H54 (cell line): ENCODE measurements at regions not wholly inside any gene's neighbourhood (a gene's known extent, or its start where the extent isn't known, plus 50 kb on each side); places are given as distances from the start of the nearest gene placed in this dataset.
"Not testable (repeated sequence)": the region's sequence is repeated elsewhere in the genome, so short reads cannot be mapped to it uniquely, and the experiment has no call there.

Source experiments
- DNase-seq: peaks from one replicate; pipeline ENCODE4 v3.0.0; 2011; ENCODE audit warnings: low spot score, mixed read lengths; ENCODE audit not compliant: insufficient read length
- FAIRE-seq: peaks from 3 replicates; lab custom pipeline; 2011; peaks lifted over from hg19 to GRCh38; lab: Jason Lieb, UNC
- POLR2A ChIP-seq: IDR thresholded peaks from 2 replicates; pipeline ENCODE4 v1.6.1; 2011; ENCODE audit warnings: low read depth, mild to moderate bottlenecking, low read length

GRCh38 chr11:109522116-109522755 lies 100.2 kb downstream of the C11orf87 start:
- no peak for TF ChIP-seq POLR2A
- no peak for DNase-seq
- FAIRE-seq: no peak

- FAIRE-seq, DNase-seq: not testable (repeated sequence)
These were observed 103.6 kb downstream of the C11orf87 start for GRCh38 chr11:109525636-109526035.

- TF ChIP-seq POLR2A: no peak
- DNase-seq (no peak), FAIRE-seq (no peak)
These were observed 104.1 kb downstream of the C11orf87 start for GRCh38 chr11:109526061-109526460.

GRCh38 chr11:109526931-109527330 lies 104.9 kb downstream of the C11orf87 start:
- no peak for FAIRE-seq
- no peak for DNase-seq
- no peak for TF ChIP-seq POLR2A

- DNase-seq (no peak), FAIRE-seq (no peak)
- no peak for TF ChIP-seq POLR2A
These were observed 105.5 kb downstream of the C11orf87 start for GRCh38 chr11:109527496-109527895.

- DNase-seq (no peak), FAIRE-seq (peak; percentile 64)
- no peak for TF ChIP-seq POLR2A
These were observed 125.5 kb downstream of the C11orf87 start for GRCh38 chr11:109547356-109548027.

GRCh38 chr11:109552376-109552775 lies 130.4 kb downstream of the C11orf87 start:
- no peak for TF ChIP-seq POLR2A
- DNase-seq (peak; percentile 6), FAIRE-seq (no peak)

GRCh38 chr11:109553284-109553683 lies 131.3 kb downstream of the C11orf87 start:
- TF ChIP-seq POLR2A: no peak
- FAIRE-seq (no peak), DNase-seq (no peak)

GRCh38 chr11:109554951-109555350 lies 133.0 kb downstream of the C11orf87 start:
- DNase-seq (no peak), FAIRE-seq (no peak)
- no peak for TF ChIP-seq POLR2A

- DNase-seq (no peak), FAIRE-seq (no peak)
- no peak for TF ChIP-seq POLR2A
These were observed 142.3 kb downstream of the C11orf87 start for GRCh38 chr11:109564241-109564640.

GRCh38 chr11:109582470-109582869 lies 160.5 kb downstream of the C11orf87 start:
- TF ChIP-seq POLR2A: no peak

GRCh38 chr11:109584001-109584972 lies 162.3 kb downstream of the C11orf87 start:
- no peak for TF ChIP-seq POLR2A
- FAIRE-seq: no peak

More at GRCh38 chr11:109582470-109582869, 160.5 kb downstream of the C11orf87 start:
- no peak for DNase-seq
- FAIRE-seq: no peak

GRCh38 chr11:109586789-109587188 lies 164.8 kb downstream of the C11orf87 start:
- DNase-seq (no peak), FAIRE-seq (no peak)
- TF ChIP-seq POLR2A: no peak

More at GRCh38 chr11:109584001-109584972, 162.3 kb downstream of the C11orf87 start:
- DNase-seq: no peak

- FAIRE-seq (no peak), DNase-seq (no peak)
- TF ChIP-seq POLR2A: no peak
These were observed 168.8 kb downstream of the C11orf87 start for GRCh38 chr11:109590782-109591181.
